ENCODE measurements at regions not wholly inside any gene's neighbourhood (a gene's known extent, or its start where the extent isn't known, plus 50 kb on each side); places are given as distances from the start of the nearest gene placed in this dataset.

GRCh38 chr5:99955006-99955405 is 580.2 kb upstream of the FAM174A start:
- ChIA-PET POLR2A (interaction anchor here (0.8 kb wide), 1 partner anchor 17 kb away, joined by 3 read pairs; no protein-coding TSS in a partner anchor), CTCF (no interaction called here)
- H3K4me3 Mint-ChIP-seq (ENCODE audit: unreplicated experiment) = no peak overlapping the region
- no peak for DNase-seq (ENCODE audit: unreplicated experiment)
- no peaks in the 10 kb centered on the region for H3K9me3 Mint-ChIP-seq (ENCODE audit: unreplicated experiment)
- H3K27me3 Mint-ChIP-seq (ENCODE audit: insufficient read depth, unreplicated experiment) = peaks cover 84% of the 10 kb centered on the region
- TF ChIP-seq, protein P1, sequence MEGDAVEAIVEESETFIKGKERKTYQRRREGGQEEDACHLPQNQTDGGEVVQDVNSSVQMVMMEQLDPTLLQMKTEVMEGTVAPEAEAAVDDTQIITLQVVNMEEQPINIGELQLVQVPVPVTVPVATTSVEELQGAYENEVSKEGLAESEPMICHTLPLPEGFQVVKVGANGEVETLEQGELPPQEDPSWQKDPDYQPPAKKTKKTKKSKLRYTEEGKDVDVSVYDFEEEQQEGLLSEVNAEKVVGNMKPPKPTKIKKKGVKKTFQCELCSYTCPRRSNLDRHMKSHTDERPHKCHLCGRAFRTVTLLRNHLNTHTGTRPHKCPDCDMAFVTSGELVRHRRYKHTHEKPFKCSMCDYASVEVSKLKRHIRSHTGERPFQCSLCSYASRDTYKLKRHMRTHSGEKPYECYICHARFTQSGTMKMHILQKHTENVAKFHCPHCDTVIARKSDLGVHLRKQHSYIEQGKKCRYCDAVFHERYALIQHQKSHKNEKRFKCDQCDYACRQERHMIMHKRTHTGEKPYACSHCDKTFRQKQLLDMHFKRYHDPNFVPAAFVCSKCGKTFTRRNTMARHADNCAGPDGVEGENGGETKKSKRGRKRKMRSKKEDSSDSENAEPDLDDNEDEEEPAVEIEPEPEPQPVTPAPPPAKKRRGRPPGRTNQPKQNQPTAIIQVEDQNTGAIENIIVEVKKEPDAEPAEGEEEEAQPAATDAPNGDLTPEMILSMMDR (IDR thresholded peaks at IDR 0.05; ENCODE audit: unreplicated experiment) = no peak
- intact Hi-C loops (cut with micrococcal nuclease) = no loop called here
- H3K4me1 Mint-ChIP-seq (ENCODE audit: insufficient read depth, unreplicated experiment) = no peaks in the 10 kb centered on the region
- no TSS peak for BruUV-seq (replicated peaks)
- H3K27ac Mint-ChIP-seq (ENCODE audit: low read depth, unreplicated experiment) = no peak overlapping the region
- no peaks in the 10 kb centered on the region for H3K36me3 Mint-ChIP-seq (ENCODE audit: insufficient read depth, unreplicated experiment)

DNA sequence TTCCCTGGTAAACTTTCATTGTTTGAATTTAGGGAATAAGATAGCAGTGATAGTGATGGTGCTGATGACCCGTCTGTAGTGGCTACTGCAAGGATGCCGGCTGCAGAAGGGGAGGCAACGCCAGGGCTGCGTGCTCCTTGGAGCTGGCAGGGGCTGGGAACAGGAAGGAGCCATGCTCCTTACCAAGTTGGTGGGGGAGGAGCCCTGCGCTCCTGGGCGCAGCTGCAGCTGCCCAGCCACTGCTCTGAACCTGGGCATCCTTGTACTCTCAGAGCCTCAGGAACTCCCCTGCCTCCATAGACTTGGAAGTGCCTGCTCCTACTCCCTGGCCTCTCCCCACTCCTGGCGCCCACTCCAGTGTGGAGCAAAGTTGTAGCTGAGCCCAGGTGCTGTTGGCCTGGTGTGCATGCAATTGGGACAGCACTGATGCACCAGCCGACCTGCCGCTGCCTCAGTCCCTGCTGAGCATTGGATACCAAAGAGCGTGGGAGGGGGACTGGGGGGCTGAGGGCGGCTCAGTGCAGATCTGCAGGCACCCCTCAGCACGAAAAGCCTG is 585.1 kb upstream of the FAM174A start:
- H3K9me3 Mint-ChIP-seq (ENCODE audit: unreplicated experiment) = no peaks in the 10 kb centered on the region
- H3K27ac Mint-ChIP-seq (ENCODE audit: low read depth, unreplicated experiment) = no peak overlapping the region
- ChIA-PET POLR2A (interaction anchor here (1.2 kb wide), 1 partner anchor 12 kb away, joined by 4 read pairs; no protein-coding TSS in a partner anchor), CTCF (no interaction called here)
- TF ChIP-seq, protein P1 (IDR thresholded peaks at IDR 0.05; ENCODE audit: unreplicated experiment) = no peak
- no peaks in the 10 kb centered on the region for H3K36me3 Mint-ChIP-seq (ENCODE audit: insufficient read depth, unreplicated experiment)
- no TSS peak for BruUV-seq (replicated peaks)
- H3K4me3 Mint-ChIP-seq (ENCODE audit: unreplicated experiment) = no peak overlapping the region
- H3K27me3 Mint-ChIP-seq (ENCODE audit: insufficient read depth, unreplicated experiment) = peaks cover 77% of the 10 kb centered on the region
- H3K4me1 Mint-ChIP-seq (ENCODE audit: insufficient read depth, unreplicated experiment) = no peaks in the 10 kb centered on the region
- DNase-seq (ENCODE audit: unreplicated experiment) = no peak
- intact Hi-C loops (cut with micrococcal nuclease) = no loop called here

- H3K4me1 Mint-ChIP-seq (ENCODE audit: insufficient read depth, unreplicated experiment) = no peaks in the 10 kb centered on the region
- TF ChIP-seq, protein P1 (IDR thresholded peaks at IDR 0.05; ENCODE audit: unreplicated experiment) = no peak
- CTCF ChIA-PET = no interaction called here
- H3K27ac Mint-ChIP-seq (ENCODE audit: low read depth, unreplicated experiment) = no peak overlapping the region
- H3K9me3 Mint-ChIP-seq (ENCODE audit: unreplicated experiment) = no peaks in the 10 kb centered on the region
- H3K4me3 Mint-ChIP-seq (ENCODE audit: unreplicated experiment) = no peak overlapping the region
- BruUV-seq (replicated peaks) = no TSS peak
- peaks cover 77% of the 10 kb centered on the region for H3K27me3 Mint-ChIP-seq (ENCODE audit: insufficient read depth, unreplicated experiment)
- POLR2A ChIA-PET = interaction anchor here (1.2 kb wide), 1 partner anchor 13 kb away, joined by 4 read pairs; no protein-coding TSS in a partner anchor
- intact Hi-C loops (cut with micrococcal nuclease) = no loop called here
- no peaks in the 10 kb centered on the region for H3K36me3 Mint-ChIP-seq (ENCODE audit: insufficient read depth, unreplicated experiment)
- DNase-seq (ENCODE audit: unreplicated experiment) = no peak
Observed at GRCh38 chr5:99949361-99949760, 585.8 kb upstream of the FAM174A start.

DNA sequence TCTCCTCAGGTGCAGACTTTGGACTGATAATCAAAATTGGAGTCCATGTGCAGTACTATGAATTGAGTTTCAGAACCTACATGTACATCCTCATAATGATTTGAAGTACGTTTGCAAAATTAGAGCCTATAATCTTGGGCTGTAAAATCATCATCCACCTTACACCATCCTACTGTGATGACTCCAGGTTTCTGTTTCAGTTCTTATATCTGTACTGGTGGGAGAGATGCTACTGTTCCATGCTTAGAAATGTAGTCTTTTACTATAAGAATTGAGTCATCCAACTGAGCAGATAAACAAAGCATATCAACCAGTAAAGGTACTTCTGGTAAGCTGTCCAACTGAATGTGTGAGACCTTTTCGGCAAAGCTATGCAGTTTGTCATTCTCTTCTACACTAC is 586.3 kb upstream of the FAM174A start:
- Mint-ChIP-seq H3K4me1 (ENCODE audit: insufficient read depth, unreplicated experiment) (no peaks in the 10 kb centered on the region), H3K4me3 (ENCODE audit: unreplicated experiment) (no peak overlapping the region), H3K27me3 (ENCODE audit: insufficient read depth, unreplicated experiment) (peaks cover 80% of the 10 kb centered on the region), H3K9me3 (ENCODE audit: unreplicated experiment) (no peaks in the 10 kb centered on the region), H3K36me3 (ENCODE audit: insufficient read depth, unreplicated experiment) (no peaks in the 10 kb centered on the region), H3K27ac (ENCODE audit: low read depth, unreplicated experiment) (no peak overlapping the region)
- BruUV-seq (replicated peaks) = no TSS peak
- intact Hi-C loops (cut with micrococcal nuclease) = no loop called here
- POLR2A ChIA-PET = interaction anchor here (1.2 kb wide), 1 partner anchor 13 kb away, joined by 4 read pairs; no protein-coding TSS in a partner anchor
- no peak for DNase-seq (ENCODE audit: unreplicated experiment)
- CTCF ChIA-PET = interaction anchor here (0.6 kb wide), 1 partner anchor 847 kb away, joined by 6 read pairs; no protein-coding TSS in a partner anchor
- TF ChIP-seq, protein P1 (IDR thresholded peaks at IDR 0.05; ENCODE audit: unreplicated experiment) = no peak
